Activated T-cell treated with anti-CD3 and anti-CD28 coated beads, Interleukin-2, amount 50 U/mL, for 72 hours (primary cell): ENCODE measurements at regions not wholly inside any gene's neighbourhood (a gene's known extent, or its start where the extent isn't known, plus 50 kb on each side); places are given as distances from the start of the nearest gene placed in this dataset.
"Not testable (repeated sequence)": the region's sequence is repeated elsewhere in the genome, so short reads cannot be mapped to it uniquely, and the experiment has no call there.

ENCODE experiments used
- ATAC-seq, 2 donors: fragments of 150-1000 bp; cut with Tn5 transposase; replicated peaks in 1 of 2; 2 replicates each; pipeline ENCODE4 v1.10.0; 2021; ENCODE audit warnings: moderate library complexity in 2 of 2, mild to moderate bottlenecking in 1 of 2
- DNase-seq, 2 donors: peaks; one replicate each; pipeline ENCODE4 v3.0.0; 2021 to 2022; ENCODE audit warnings: mixed read lengths in 1 of 2
- H3K27ac Mint-ChIP-seq: one replicate; pipeline ENCODE4 v1.8.0; 2022; ENCODE audit warnings: mild to moderate bottlenecking, moderate library complexity, mixed read lengths
- H3K27me3 Mint-ChIP-seq: one replicate; pipeline ENCODE4 v1.8.0; 2022; ENCODE audit warnings: low read depth, mixed read lengths
- H3K36me3 Mint-ChIP-seq, 2 donors: one replicate each; pipeline ENCODE4 v1.8.0; 2022; ENCODE audit warnings: mixed read lengths in 2 of 2, mild to moderate bottlenecking in 1 of 2; ENCODE audit not compliant: insufficient read depth in 2 of 2
- H3K4me1 Mint-ChIP-seq: one replicate; pipeline ENCODE4 v1.8.0; 2022; ENCODE audit warnings: low read depth, mixed read lengths
- H3K4me3 Mint-ChIP-seq, 2 donors: one replicate each; pipeline ENCODE4 v1.8.0; 2022; ENCODE audit warnings: mild to moderate bottlenecking in 2 of 2, mixed read lengths in 2 of 2, moderate library complexity in 2 of 2
- H3K9me3 Mint-ChIP-seq, 2 donors: one replicate each; pipeline ENCODE4 v1.8.0; 2022; ENCODE audit warnings: mixed read lengths in 2 of 2

DNA sequence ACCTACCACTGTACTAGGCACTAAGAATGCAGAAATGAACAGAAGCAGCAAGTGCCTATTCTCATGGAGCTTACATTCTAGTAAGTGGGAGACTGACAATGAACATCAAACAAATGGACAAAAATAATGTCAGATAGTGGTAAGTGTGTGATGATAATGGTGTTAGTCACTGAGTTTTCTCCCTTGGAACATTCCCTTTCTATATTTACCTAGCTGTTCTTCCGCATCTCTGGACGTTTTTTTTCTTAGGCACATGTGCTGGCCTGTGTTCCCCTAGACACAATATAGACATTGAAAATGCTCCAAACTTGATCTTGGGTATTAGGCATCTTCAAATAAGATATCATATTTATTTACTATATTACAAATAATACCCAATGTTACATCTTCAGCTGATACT, 218.1 kb upstream of the GJE1 start:
- Mint-ChIP-seq H3K9me3 (peaks cover 0 to 2% of the 10 kb centered on the region in 2 donors), H3K36me3 (no peaks in the 10 kb centered on the region), H3K4me3 (no peak overlapping the region), H3K4me1 (no peaks in the 10 kb centered on the region), H3K27me3 (no peaks in the 10 kb centered on the region), H3K27ac (no peak overlapping the region)
- ATAC-seq (no peak), DNase-seq (no peak)

GRCh38 chr6:141906569-141907080, 226.1 kb upstream of the GJE1 start:
- Mint-ChIP-seq H3K27me3 (no peaks in the 10 kb centered on the region), H3K9me3 (no peaks in the 10 kb centered on the region), H3K36me3 (no peaks in the 10 kb centered on the region), H3K4me3 (no peak overlapping the region), H3K27ac (no peak overlapping the region), H3K4me1 (no peaks in the 10 kb centered on the region)
- DNase-seq (no peak), ATAC-seq (no peak)

- H3K27me3 Mint-ChIP-seq, result no peaks in the 10 kb centered on the region
- H3K9me3 Mint-ChIP-seq, result peaks cover 5 to 9% of the 10 kb centered on the region in 2 donors
- no peak for ATAC-seq
These were observed 242.1 kb upstream of the GJE1 start for GRCh38 chr6:141890661-141891060.

GRCh38 chr6:141884850-141885249, 247.9 kb upstream of the GJE1 start:
- Mint-ChIP-seq H3K36me3 (peaks cover 0 to 7% of the 10 kb centered on the region in 2 donors), H3K27me3 (no peaks in the 10 kb centered on the region), H3K4me3 (no peak overlapping the region), H3K9me3 (peaks cover 10 to 14% of the 10 kb centered on the region in 2 donors), H3K4me1 (no peaks in the 10 kb centered on the region), H3K27ac (no peak overlapping the region)
- no peak for DNase-seq
- no peak for ATAC-seq

More at GRCh38 chr6:141890661-141891060, 242.1 kb upstream of the GJE1 start:
- Mint-ChIP-seq H3K27ac (no peak overlapping the region), H3K4me3 (no peak overlapping the region), H3K4me1 (no peaks in the 10 kb centered on the region), H3K36me3 (peaks cover 0 to 6% of the 10 kb centered on the region in 2 donors)
- DNase-seq, result no peak

DNA sequence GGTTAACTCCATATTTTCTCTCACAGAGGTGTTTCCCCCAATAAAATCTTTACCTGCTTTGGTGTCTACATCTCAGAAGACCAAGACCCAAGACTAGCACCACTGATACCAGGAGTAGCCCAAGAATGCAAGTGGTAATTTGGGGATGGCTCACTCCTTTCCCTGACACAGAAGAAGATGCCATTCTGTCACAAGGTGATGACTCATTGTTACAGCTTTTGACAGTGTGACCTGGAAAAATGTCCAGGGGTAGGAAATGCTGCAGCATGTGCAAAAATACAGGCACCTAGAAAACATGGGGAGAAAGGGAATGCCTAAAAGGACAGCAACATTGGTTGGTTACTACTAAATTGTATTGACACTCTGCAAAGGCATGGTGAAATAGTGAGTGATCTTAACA, 254.0 kb upstream of the GJE1 start:
- Mint-ChIP-seq H3K4me3 (no peak overlapping the region), H3K27me3 (no peaks in the 10 kb centered on the region), H3K9me3 (peaks cover 0 to 4% of the 10 kb centered on the region in 2 donors), H3K36me3 (peaks cover 0 to 4% of the 10 kb centered on the region in 2 donors), H3K27ac (no peak overlapping the region), H3K4me1 (no peaks in the 10 kb centered on the region)
- DNase-seq (no peak), ATAC-seq (no peak)

- Mint-ChIP-seq H3K27me3 (no peaks in the 10 kb centered on the region), H3K9me3 (peaks cover 0 to 4% of the 10 kb centered on the region in 2 donors), H3K36me3 (peaks cover 0 to 7% of the 10 kb centered on the region in 2 donors), H3K4me1 (no peaks in the 10 kb centered on the region), H3K4me3 (no peak overlapping the region), H3K27ac (no peak overlapping the region)
- no peak for DNase-seq
- no peak for ATAC-seq
These were observed 255.3 kb upstream of the GJE1 start for GRCh38 chr6:141877275-141877983.

GRCh38 chr6:141874930-141875602, 257.7 kb upstream of the GJE1 start:
- peak; percentile 27 to 39 for ATAC-seq
- peaks cover 0 to 7% of the 10 kb centered on the region in 2 donors for H3K36me3 Mint-ChIP-seq
- H3K4me1 Mint-ChIP-seq, result no peaks in the 10 kb centered on the region

GRCh38 chr6:141869509-141869908, 263.2 kb upstream of the GJE1 start:
- H3K27me3 Mint-ChIP-seq, DNase-seq, H3K4me1 Mint-ChIP-seq, H3K36me3 Mint-ChIP-seq, H3K27ac Mint-ChIP-seq, ATAC-seq, H3K4me3 Mint-ChIP-seq, H3K9me3 Mint-ChIP-seq: not testable (repeated sequence)

More at GRCh38 chr6:141874930-141875602, 257.7 kb upstream of the GJE1 start:
- peak in 1 of 2 donors; percentile 1 for DNase-seq
- no peaks in the 10 kb centered on the region for H3K27me3 Mint-ChIP-seq
- H3K27ac Mint-ChIP-seq, result peak overlapping the region; percentile 78
- peaks cover 0 to 2% of the 10 kb centered on the region in 2 donors for H3K9me3 Mint-ChIP-seq
- H3K4me3 Mint-ChIP-seq, result no peak overlapping the region

DNA sequence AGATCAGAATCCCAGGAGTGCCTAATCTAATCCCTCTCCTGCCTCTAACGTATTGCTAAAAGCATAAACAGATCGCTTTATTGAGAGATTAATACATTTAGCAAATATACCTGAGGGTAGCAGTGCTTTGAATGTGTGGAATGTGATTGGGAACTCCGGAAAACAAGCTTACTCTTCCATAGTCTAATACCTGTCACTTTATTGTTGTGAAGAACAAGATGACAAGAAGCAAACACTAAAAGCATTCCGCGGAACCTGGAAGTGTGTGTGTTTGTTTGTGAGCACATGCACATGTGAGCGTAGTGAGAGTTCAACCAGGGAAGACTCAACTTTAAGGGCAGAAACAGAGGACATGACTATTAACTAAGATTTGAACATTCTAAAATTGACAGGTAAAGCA, 265.0 kb upstream of the GJE1 start:
- Mint-ChIP-seq H3K4me3 (no peak overlapping the region), H3K9me3 (peaks cover 0 to 2% of the 10 kb centered on the region in 2 donors), H3K36me3 (peaks cover 0 to 3% of the 10 kb centered on the region in 2 donors), H3K27ac (no peak overlapping the region), H3K4me1 (no peaks in the 10 kb centered on the region), H3K27me3 (no peaks in the 10 kb centered on the region)
- DNase-seq (no peak), ATAC-seq (no peak)

GRCh38 chr6:141866731-141867497, 265.8 kb upstream of the GJE1 start:
- no peak for DNase-seq
- no peaks in the 10 kb centered on the region for H3K9me3 Mint-ChIP-seq
- no peaks in the 10 kb centered on the region for H3K27me3 Mint-ChIP-seq
- no peaks in the 10 kb centered on the region for H3K4me1 Mint-ChIP-seq
- no peak overlapping the region for H3K4me3 Mint-ChIP-seq
- no peak overlapping the region for H3K27ac Mint-ChIP-seq
- no peaks in the 10 kb centered on the region for H3K36me3 Mint-ChIP-seq
- no peak for ATAC-seq

DNA sequence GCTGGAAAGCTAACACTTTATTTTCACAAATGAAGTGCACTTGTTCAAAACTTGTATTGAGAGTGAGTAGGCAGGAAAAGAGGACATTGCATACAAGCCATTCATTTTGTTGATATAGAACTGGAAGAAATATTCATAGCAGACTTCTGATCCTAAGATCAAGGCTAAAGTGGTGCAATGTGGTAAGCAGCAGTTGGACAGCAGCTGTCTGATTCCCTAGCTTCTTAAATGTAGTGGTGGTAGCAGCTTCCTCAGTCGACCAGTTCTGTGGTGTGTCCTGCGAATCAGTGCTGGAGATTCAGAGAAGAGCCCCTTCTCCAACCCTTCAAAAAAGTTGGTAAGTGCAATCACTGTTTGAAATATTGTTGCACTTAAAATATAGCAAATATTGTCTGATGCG, 281.7 kb upstream of the GJE1 start:
- no peaks in the 10 kb centered on the region for H3K27me3 Mint-ChIP-seq
- no peak overlapping the region for H3K27ac Mint-ChIP-seq
- no peaks in the 10 kb centered on the region for H3K9me3 Mint-ChIP-seq
- no peak for ATAC-seq
- H3K4me1 Mint-ChIP-seq, result peaks cover 7% of the 10 kb centered on the region
- no peak overlapping the region for H3K4me3 Mint-ChIP-seq
- no peak for DNase-seq
- no peaks in the 10 kb centered on the region for H3K36me3 Mint-ChIP-seq

DNA sequence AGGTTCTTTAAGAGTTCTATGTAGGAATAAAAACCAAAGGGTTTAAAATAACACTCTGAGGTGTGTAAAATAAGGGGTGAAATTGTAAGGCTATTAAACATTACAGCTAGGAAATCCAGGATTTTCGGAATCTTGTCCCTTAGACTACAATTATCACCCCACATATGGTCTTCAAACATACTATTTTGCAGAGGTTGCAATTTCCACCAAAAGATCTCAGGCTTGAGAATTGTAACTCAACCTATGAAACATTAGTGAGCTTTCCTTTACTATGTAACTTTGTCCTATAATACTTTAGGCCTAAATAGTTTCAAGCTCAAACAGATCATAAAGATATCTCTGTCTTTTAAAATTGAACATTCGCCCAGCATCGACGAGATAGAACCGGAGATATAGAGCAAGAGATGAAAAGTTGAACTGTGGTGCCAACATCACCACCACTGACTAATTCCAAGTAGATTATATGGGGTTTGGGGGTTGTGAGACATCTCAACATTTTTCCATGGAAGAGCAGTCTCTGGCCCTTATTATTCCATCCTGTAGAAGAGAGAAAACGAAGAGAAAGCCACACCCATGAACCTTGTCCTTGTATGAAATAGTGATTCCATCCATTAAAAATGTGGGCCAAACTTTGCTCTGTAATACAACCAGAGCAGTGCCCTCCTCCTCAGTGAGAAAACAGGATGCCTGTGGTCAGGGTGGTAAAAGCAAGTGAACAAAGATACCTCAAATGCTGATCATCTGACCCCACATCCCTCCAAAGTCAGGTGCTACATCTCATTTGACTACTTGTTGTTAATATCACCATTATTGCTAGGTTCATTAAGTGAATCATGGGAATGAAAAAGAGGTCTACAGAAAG, 284.5 kb upstream of the GJE1 start:
- Mint-ChIP-seq H3K4me3 (peak overlapping the region in 1 of 2 donors; percentile 52), H3K4me1 (peaks cover 7% of the 10 kb centered on the region), H3K9me3 (no peaks in the 10 kb centered on the region), H3K36me3 (no peaks in the 10 kb centered on the region), H3K27ac (peak overlapping the region; percentile 39), H3K27me3 (no peaks in the 10 kb centered on the region)
- peak; percentile 40 to 64 for ATAC-seq
- peak in 1 of 2 donors; percentile 15 for DNase-seq
